ENCODE measurements at regions not wholly inside any gene's neighbourhood (a gene's known extent, or its start where the extent isn't known, plus 50 kb on each side); places are given as distances from the start of the nearest gene placed in this dataset.

- POLR2A ChIA-PET (ENCODE audit: low non-redundant PET) = interaction anchor here (0.6 kb wide), 1 partner anchor 61 kb away, joined by 3 read pairs; no protein-coding TSS in a partner anchor
- CTCF ChIA-PET = no interaction called here
- TF ChIP-seq CTCF (conservative IDR thresholded peaks at IDR 0.05; ENCODE audit: low read depth) = no peak
- no peak for DNase-seq (ENCODE audit: low spot score)
- no peak overlapping the region for H3K27ac ChIP-seq
These were observed 77.5 kb upstream of the ESR1 start for GRCh38 chr6:151729829-151730495.

GRCh38 chr6:151730496-151730870 is 77.0 kb upstream of the ESR1 start:
- CTCF ChIA-PET = no interaction called here
- no peak for DNase-seq (ENCODE audit: low spot score)
- no peak for TF ChIP-seq CTCF (conservative IDR thresholded peaks at IDR 0.05; ENCODE audit: low read depth)
- POLR2A ChIA-PET (ENCODE audit: low non-redundant PET) = no interaction called here
- H3K27ac ChIP-seq = no peak overlapping the region

DNA sequence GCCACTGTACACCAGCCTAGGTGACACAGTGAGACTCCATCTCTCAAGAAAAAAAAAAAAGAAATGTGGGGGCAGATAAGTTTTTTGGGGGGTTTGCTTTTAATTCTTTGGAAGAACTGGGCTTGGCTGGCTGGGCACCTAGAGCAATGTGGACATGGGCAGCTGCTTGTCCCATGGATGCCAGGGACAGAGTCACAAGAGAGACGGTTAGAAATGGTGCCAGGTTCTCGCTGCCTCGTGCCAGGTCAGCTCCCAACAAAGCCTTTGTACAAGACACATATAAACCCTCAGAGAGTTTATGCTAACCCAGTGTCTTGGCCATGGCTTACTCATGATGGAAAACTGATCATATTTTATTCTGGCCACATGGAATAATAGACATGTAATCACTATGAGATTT is 76.2 kb upstream of the ESR1 start:
- CTCF ChIA-PET = interaction anchor here (0.6 kb wide), 1 partner anchor 379 kb away, joined by 5 read pairs; no protein-coding TSS in a partner anchor
- POLR2A ChIA-PET (ENCODE audit: low non-redundant PET) = no interaction called here
- H3K27ac ChIP-seq = no peak overlapping the region
- DNase-seq (ENCODE audit: low spot score) = no peak
- no peak for TF ChIP-seq CTCF (conservative IDR thresholded peaks at IDR 0.05; ENCODE audit: low read depth)

GRCh38 chr6:151733680-151734320 is 73.7 kb upstream of the ESR1 start:
- no peak overlapping the region for H3K27ac ChIP-seq
- CTCF ChIA-PET = no interaction called here
- POLR2A ChIA-PET (ENCODE audit: low non-redundant PET) = no interaction called here
- no peak for TF ChIP-seq CTCF (conservative IDR thresholded peaks at IDR 0.05; ENCODE audit: low read depth)
- DNase-seq (ENCODE audit: low spot score) = no peak

GRCh38 chr6:151738267-151738666 is 69.2 kb upstream of the ESR1 start:
- CTCF ChIA-PET = no interaction called here
- no peak overlapping the region for H3K27ac ChIP-seq
- POLR2A ChIA-PET (ENCODE audit: low non-redundant PET) = no interaction called here
- DNase-seq (ENCODE audit: low spot score) = no peak
- TF ChIP-seq CTCF (conservative IDR thresholded peaks at IDR 0.05; ENCODE audit: low read depth) = no peak

- TF ChIP-seq CTCF (conservative IDR thresholded peaks at IDR 0.05; ENCODE audit: low read depth) = no peak
- CTCF ChIA-PET = no interaction called here
- POLR2A ChIA-PET (ENCODE audit: low non-redundant PET) = no interaction called here
- H3K27ac ChIP-seq = no peak overlapping the region
- DNase-seq (ENCODE audit: low spot score) = no peak
These were observed 68.5 kb upstream of the ESR1 start for GRCh38 chr6:151738960-151739359.
